Left lung (tissue), 4 donors: ENCODE measurements at regions not wholly inside any gene's neighbourhood (a gene's known extent, or its start where the extent isn't known, plus 50 kb on each side); places are given as distances from the start of the nearest gene placed in this dataset.

Experiments
- ATAC-seq: fragments of 200-7000 bp; cut with Tn5 transposase; one replicate; pipeline ENCODE4 v1.9.1; 2020; ENCODE audit warnings: moderate library complexity
- DNase-seq, 4 donors: peaks; one replicate each; pipeline ENCODE4 v3.0.0-alpha.2; 2013 to 2020
- H3K27ac ChIP-seq, 2 donors: fragments of 200-600 bp; sonication (generic) in 1 of 2; one replicate each; pipeline versions ENCODE4 v1.5.0 to v1.8.0; 2020 to 2021
- H3K27me3 ChIP-seq, 2 donors: fragments of 200-600 bp; sonication (generic) in 1 of 2; one replicate each; pipeline versions ENCODE4 v1.5.0 to v1.8.0; 2020 to 2021
- H3K36me3 ChIP-seq, 2 donors: fragments of 200-600 bp; sonication (generic) in 1 of 2; one replicate each; pipeline versions ENCODE4 v1.5.0 to v1.8.0; 2020 to 2021
- H3K4me1 ChIP-seq, 2 donors: fragments of 200-600 bp; one replicate each; pipeline ENCODE4 v1.8.0; 2021
- H3K4me3 ChIP-seq, 2 donors: fragments of 200-600 bp; sonication (generic) in 1 of 2; one replicate each; pipeline versions ENCODE4 v1.5.0 to v1.8.0; 2020 to 2021; ENCODE audit warnings: mild to moderate bottlenecking in 1 of 2
- H3K9me3 ChIP-seq, 2 donors: fragments of 200-600 bp; sonication (generic) in 1 of 2; one replicate each; pipeline versions ENCODE4 v1.5.0 to v1.8.0; 2020 to 2021
- CTCF ChIP-seq, 2 donors: fragments of 200-600 bp; sonication (generic) in 1 of 2; IDR thresholded peaks; one replicate each; pipeline versions ENCODE4 v1.5.0 to v1.8.0; 2021; ENCODE audit warnings: antibody characterized with exemption in 2 of 2
- intact Hi-C, 2 donors: fragments of 100-400 bp; cut with DNase I; formaldehyde crosslinking; loops; one replicate each; pipeline versions ENCODE4 v1.11.2 to v1.14.2; 2022
- donor health status: DM: no; HTN: yes; CAD: no.
- donor health status: DM: no; HTN: no; CAD: no.

DNA sequence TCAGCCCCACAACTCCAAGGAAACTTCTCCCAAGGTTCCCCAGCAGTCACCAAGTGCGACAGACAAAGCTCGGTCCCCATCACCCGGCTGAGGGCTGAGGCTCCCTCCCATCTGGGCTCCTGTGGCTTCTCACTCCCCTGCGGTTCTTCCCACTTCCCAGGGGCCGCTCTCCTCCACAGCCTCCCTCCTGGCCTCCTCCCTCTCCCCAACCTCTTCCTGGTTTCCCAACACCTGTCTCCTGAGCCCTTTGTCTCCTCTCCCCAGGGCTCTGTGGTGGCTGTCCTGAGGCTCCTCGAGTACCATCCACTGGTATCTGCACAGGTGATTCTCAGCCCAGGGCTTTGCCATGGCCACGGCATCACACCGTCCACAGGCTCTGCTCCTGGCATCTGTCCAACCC lies 113.2 kb upstream of the NSMCE3 start:
- no peaks in the 10 kb centered on the region for H3K4me1 ChIP-seq
- no peaks in the 10 kb centered on the region for H3K36me3 ChIP-seq
- no peak for DNase-seq
- no peaks in the 10 kb centered on the region for H3K27me3 ChIP-seq
- no peak for ATAC-seq
- H3K4me3 ChIP-seq, result no peak overlapping the region
- no peaks in the 10 kb centered on the region for H3K9me3 ChIP-seq
- intact Hi-C loops, result no loop called here
- no peak overlapping the region for H3K27ac ChIP-seq
- no peak for TF ChIP-seq CTCF (IDR thresholded peaks at IDR 0.05)

DNA sequence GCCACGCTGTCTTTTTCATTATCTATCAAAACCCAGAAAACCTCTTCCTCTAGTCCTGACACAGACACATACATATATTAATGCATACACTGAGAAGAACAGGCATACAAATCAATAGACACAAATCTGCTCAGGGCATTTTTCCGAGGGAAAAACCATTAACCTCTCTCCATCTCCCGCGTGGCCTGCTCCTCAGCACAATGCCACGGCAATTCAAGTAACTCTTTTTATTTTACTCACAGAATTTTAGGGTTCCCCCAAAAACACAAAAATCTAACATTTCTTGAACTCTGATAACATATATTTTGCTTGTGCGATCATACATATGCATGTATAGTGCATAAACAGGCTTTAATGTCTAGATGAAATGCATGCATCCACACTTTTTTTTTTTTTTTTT lies 110.8 kb upstream of the NSMCE3 start:
- H3K4me1 ChIP-seq, result no peaks in the 10 kb centered on the region
- intact Hi-C loops, result no loop called here
- ATAC-seq (no peak), DNase-seq (no peak)
- H3K27me3 ChIP-seq, result no peaks in the 10 kb centered on the region
- H3K27ac ChIP-seq, result no peak overlapping the region
- no peaks in the 10 kb centered on the region for H3K9me3 ChIP-seq
- no peak overlapping the region for H3K4me3 ChIP-seq
- TF ChIP-seq CTCF (IDR thresholded peaks at IDR 0.05), result no peak
- no peaks in the 10 kb centered on the region for H3K36me3 ChIP-seq

DNA sequence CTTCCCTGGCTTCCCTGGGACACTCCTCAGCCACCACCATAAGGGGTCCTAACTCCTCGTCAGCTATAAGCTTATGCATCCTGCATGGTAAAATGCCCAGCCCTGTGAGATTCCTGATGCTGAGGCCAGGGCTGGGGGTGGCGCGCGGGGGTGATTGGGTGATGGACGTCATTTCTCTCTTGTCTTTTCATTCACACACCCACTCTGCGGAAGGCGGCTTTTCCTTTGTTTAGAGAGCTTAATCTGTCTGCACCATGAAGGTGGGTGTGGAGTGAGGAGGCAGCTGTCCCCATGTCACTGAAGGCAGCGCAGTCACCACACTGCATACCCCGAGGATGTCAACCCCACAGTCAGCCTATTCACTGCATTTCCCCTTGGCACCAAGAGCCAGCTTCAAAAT lies 110.0 kb upstream of the NSMCE3 start:
- DNase-seq (no peak), ATAC-seq (no peak)
- Histone ChIP-seq H3K4me1 (no peaks in the 10 kb centered on the region), H3K27me3 (no peaks in the 10 kb centered on the region), H3K27ac (no peak overlapping the region), H3K4me3 (no peak overlapping the region), H3K9me3 (no peaks in the 10 kb centered on the region), H3K36me3 (no peaks in the 10 kb centered on the region)
- no peak for TF ChIP-seq CTCF (IDR thresholded peaks at IDR 0.05)
- intact Hi-C loops, result no loop called here

- Histone ChIP-seq H3K4me3 (no peak overlapping the region), H3K27ac (no peak overlapping the region), H3K9me3 (no peaks in the 10 kb centered on the region), H3K4me1 (no peaks in the 10 kb centered on the region), H3K27me3 (no peaks in the 10 kb centered on the region), H3K36me3 (no peaks in the 10 kb centered on the region)
- DNase-seq (no peak), ATAC-seq (no peak)
- no peak for TF ChIP-seq CTCF (IDR thresholded peaks at IDR 0.05)
- intact Hi-C loops, result no loop called here
Measured at GRCh38 chr15:29377161-29377560, 107.5 kb upstream of the NSMCE3 start.

- DNase-seq, result no peak
- ATAC-seq, result no peak
- Histone ChIP-seq H3K9me3 (no peaks in the 10 kb centered on the region), H3K4me3 (no peak overlapping the region), H3K27ac (no peak overlapping the region), H3K27me3 (no peaks in the 10 kb centered on the region), H3K36me3 (no peaks in the 10 kb centered on the region), H3K4me1 (no peaks in the 10 kb centered on the region)
- no peak for TF ChIP-seq CTCF (IDR thresholded peaks at IDR 0.05)
- intact Hi-C loops, result no loop called here
Measured at GRCh38 chr15:29376590-29376989, 107.0 kb upstream of the NSMCE3 start.
